NCI-H2227 (cell line): ENCODE measurements at regions not wholly inside any gene's neighbourhood (a gene's known extent, or its start where the extent isn't known, plus 50 kb on each side); places are given as distances from the start of the nearest gene placed in this dataset.
"Not testable (repeated sequence)": the region's sequence is repeated elsewhere in the genome, so short reads cannot be mapped to it uniquely, and the experiment has no call there.

Experiments
- DNase-seq: peaks from one replicate; lab custom pipeline; 2025; ENCODE audit not compliant: unreplicated experiment; lab: John Stamatoyannopoulos, UW

GRCh38 chr2:237005341-237005740 lies 80.3 kb upstream of the COPS8 start:
- not testable (repeated sequence) for DNase-seq

DNA sequence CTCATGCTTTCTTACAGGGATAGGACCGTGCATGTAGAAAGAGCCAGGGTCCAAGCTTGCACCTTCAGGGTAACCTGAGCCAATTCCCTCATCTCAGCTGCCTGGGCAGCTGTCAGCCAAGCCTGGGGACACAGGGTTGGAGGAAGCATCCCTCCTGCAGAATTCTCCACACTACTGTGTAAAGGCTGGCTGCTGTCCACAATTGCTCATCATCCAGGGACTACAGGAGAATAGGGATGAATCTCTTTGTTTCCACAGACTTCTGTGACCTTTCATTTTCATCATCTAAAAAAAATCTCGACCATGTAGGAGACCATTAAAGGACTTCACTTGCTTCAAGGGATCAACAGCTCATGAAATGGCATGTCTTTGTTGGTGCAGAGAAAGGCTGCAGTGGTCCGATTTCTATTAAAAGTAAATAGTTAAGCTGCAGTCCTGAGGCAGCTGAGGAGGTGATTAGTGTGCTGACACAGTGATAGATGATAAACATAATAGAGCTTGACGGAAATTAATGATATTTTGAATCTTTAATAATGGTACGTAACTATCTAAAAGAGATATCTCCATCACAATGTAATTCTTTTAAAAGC lies 74.4 kb upstream of the COPS8 start:
- DNase-seq, result no peak

GRCh38 chr2:237012004-237012403 lies 73.7 kb upstream of the COPS8 start:
- no peak for DNase-seq

GRCh38 chr2:237012577-237013267 lies 73.0 kb upstream of the COPS8 start:
- DNase-seq, result no peak

GRCh38 chr2:237016121-237016915 lies 69.4 kb upstream of the COPS8 start:
- DNase-seq, result no peak

DNA sequence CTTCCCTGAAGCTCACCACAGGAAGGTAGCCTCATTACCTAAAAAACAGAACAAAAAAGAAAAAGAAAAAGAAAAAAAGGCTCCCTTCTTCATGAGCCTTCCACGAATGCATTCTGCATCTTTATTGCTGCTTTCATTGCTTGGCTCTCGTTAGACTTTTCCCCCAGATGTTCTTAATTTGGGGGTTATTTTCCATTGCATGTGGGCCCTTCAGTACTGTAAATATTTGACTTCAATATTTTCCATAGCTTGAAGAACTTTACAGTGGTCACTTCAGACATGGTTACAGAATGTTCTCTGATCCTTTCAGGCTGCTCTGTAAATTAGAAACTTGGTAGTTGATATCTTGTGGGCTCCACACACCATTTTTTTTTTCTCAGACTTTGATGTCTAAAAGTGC lies 65.6 kb upstream of the COPS8 start:
- DNase-seq, result no peak

- no peak for DNase-seq
Observed at GRCh38 chr2:237022533-237022932, 63.2 kb upstream of the COPS8 start.

GRCh38 chr2:237024255-237024654 lies 61.4 kb upstream of the COPS8 start:
- DNase-seq, result no peak

DNA sequence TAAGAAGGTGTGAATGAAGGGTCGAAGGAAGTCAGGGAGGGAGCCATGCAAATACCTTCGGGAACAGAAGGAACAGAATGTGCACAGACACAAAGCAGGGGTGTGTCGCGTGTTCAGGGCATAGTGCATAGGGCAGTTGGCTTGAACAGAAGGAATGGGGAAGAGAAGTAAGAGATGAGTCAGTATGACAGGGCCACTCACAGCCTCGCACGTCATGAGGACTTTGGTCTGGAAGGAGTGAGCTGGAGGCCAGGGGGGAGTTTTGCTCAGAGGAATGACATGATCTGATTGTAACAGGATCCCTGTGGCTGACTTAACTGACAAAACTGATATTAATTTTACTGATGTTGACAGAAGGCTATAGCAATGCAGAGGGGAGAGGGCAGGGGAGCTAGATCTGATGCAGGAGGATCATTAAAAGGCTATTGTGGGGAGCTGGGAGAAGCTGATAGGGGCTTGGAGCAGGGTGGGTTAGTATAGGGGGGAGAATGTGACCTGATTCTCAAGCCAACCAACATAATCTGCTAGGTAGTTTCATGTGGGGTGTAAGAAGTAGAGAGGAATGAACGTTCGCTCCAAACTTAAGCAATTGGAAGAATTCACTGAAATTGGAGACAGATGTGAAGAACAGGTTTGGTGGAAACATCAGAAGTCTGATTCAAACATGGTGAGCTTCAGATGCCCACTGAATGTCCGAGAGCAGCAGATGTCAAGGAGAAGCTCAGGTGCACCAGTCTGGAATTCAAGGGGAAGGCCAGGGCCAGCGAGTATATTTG lies 60.4 kb upstream of the COPS8 start:
- no peak for DNase-seq

DNA sequence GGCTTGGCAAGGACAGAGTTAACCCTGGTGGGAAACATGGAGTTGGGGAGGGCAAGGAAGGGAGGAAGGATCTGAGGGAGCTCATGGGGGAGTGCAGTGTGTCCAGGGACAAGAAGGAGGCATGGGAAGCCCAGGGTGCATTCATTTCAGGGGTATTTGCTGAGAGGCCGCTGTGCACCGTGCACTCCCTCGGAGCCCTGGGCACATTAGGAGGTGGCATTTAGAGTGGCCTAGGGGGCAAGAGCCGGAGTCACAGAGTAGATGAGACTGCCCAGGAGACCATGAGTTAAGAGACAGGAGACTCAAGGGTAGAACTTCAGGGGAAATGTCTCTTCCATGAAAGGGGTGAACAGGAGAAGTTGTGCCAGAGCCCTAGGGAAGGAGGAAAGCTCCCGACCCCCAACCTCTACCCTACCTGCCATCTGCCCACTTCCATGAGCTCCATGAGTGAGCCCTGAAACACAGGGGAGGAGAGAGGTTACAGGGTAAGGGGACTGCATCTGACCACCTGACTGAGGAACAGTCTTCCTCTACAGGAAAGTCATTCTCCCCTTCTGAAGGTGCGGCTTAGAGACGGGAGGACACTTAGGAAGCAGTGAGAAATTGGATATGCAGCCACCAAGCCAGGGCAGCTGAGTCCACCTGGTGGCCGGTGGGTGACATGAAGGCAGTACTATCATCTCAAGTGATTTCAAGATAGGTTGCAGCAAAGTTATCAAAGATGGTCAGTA lies 58.5 kb upstream of the COPS8 start:
- DNase-seq, result peak; percentile 47

- no peak for DNase-seq
Observed at GRCh38 chr2:237027712-237028029, 58.0 kb upstream of the COPS8 start.

GRCh38 chr2:237030382-237030781 lies 55.3 kb upstream of the COPS8 start:
- DNase-seq, result no peak

- DNase-seq, result no peak
Observed at GRCh38 chr2:237033536-237034060, 52.1 kb upstream of the COPS8 start.

DNA sequence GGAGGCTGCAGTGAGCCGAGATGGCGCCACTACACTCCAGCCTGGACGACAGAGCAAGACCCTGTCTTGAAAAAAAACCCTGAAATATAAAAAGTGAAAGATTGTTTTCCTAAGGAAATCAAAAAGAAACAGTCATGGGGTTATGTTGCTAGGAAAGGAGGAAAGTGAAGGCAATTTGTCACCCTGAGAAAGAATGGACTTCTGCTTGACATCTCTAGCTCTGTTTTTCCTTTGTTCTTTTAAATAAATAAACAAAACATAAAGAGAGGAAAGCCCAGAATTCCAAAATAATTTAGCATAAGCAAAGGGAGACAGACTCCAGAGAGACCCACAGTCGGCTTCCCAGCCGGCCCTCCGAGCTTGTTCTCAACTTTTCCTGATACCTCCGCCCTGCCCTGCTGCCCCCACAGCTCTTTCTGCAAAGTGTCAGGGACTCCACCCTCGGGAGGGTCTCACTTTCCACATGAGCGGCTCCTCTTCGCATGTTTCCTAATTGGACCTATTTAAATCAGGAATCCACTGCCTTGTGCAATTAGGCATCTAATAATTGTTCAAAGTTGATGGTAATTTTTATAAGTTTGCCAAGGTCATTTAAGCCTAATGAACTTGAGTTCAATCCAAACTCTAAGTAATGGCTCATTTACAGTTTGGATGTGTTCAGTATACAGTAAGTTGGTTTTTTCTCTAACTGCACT lies 49.8 kb upstream of the COPS8 start:
- no peak for DNase-seq
